GM12892 (cell line): ENCODE measurements at regions not wholly inside any gene's neighbourhood (a gene's known extent, or its start where the extent isn't known, plus 50 kb on each side); places are given as distances from the start of the nearest gene placed in this dataset.

Source experiments
- POLR2A ChIP-seq: IDR thresholded peaks from 2 replicates; pipeline ENCODE4 v1.6.1; 2011; ENCODE audit warnings: low read depth, low read length, control low read depth
- POLR2AphosphoS5 ChIP-seq: IDR thresholded peaks from 2 replicates; pipeline ENCODE4 v1.6.1; 2011; ENCODE audit warnings: low read depth, low read length, control low read depth

DNA sequence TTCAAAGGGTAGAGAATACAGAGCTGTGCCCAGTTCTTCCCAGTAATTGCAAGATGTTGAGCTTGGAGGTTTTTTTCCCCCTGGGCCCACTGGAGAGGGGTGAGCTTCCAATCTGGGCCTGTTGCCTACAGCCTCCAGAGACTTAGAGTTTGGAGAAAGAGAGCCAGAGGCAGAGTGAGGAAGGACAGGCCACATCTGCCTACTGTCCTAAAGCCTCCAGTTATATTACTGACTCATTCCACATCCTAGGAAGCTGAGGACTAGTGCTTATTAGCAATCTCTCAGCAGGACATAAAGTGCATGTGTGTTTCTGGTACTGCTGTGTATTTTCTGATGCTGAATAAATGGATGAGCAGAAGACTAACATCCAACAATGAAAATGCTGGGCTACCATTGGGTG, 181.0 kb upstream of the MAMLD1 start:
- TF ChIP-seq POLR2AphosphoS5, result no peak
- TF ChIP-seq POLR2A, result no peak
